ENCODE measurements at regions not wholly inside any gene's neighbourhood (a gene's known extent, or its start where the extent isn't known, plus 50 kb on each side); places are given as distances from the start of the nearest gene placed in this dataset.

DNA sequence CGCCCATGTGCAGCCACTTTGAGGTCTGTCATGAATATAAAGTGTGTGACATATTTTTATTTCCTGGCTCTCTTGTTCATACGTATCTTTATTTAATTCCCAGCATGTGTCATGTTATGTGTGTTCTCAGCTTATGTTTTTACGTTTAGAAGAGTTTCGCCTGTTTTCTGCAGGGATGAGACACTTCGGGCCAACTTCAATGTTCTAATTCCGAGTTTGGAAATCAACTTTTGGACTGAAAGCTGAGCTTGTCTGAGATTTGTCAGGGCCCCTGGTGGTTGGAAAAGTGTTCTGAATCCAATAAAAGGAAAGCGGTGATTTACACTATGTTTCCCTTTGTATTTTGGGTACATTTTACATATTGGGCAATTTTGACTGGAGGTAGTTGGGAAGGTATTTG lies 810.7 kb downstream of the TBC1D22A start:
- intact Hi-C loops (cut with DNase I), result no loop called here
- DNase-seq (no peak), ATAC-seq (ENCODE audit: poor library complexity) (no peak)

DNA sequence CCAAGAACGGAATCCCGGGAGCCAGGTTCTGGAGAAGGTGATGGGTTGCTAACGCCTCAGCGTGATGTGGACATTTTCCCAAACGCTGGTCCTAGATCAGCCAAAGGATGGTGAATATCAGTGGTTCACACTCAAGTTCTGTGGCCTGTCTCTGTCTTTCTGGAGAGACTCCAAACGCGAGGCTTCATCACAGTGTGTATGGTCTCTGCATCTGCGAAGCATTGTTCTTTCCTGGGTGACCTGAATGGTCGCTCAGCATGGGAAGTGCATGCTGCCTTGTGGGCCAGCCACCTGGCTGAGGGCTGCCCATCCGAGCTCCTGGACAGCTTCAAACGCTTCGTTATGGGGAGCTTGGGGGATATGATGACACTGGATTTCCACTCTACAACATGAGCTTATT lies 810.0 kb downstream of the TBC1D22A start:
- DNase-seq (no peak), ATAC-seq (ENCODE audit: poor library complexity) (no peak)
- intact Hi-C loops (cut with DNase I), result no loop called here

DNA sequence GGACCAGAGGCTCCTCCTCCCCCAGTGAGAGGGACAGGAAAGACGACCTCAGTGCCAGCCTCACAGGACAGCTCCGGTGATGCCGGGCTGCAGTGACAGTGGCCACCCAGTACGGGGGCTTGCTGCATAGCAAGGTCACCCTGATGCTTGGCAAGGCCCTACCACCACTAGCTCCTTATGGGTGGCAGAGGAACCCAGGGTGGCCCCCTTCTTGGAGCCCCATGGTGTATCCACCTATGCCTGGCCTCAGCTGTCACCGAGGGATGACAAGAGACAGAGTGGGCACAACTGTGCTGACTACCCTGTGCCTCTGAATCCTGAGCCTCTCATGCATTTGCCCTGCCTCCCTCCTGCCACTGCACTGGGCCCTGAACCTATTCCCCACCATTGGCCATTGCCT lies 809.2 kb downstream of the TBC1D22A start:
- ATAC-seq (ENCODE audit: poor library complexity) (no peak), DNase-seq (no peak)
- intact Hi-C loops (cut with DNase I), result no loop called here

DNA sequence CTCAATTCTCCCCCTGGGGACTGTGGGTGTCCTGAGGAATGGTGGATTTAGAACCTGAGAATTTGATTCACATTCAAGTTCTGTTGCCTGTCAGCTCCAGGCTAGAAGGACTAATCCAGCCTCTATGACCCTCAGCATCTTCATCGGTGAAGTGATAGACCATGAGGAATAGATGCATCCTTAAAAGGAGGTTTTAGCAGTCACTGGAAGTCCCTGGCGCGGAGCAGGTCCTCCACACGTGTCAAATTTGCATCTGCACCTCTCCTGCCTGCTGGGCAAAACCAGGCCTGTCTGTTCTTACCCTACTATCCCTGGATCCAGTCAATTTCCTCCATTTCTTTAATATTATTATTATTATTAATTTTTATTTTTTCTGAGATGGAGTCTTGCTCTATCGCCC lies 808.4 kb downstream of the TBC1D22A start:
- ATAC-seq (ENCODE audit: poor library complexity) (no peak), DNase-seq (no peak)
- intact Hi-C loops (cut with DNase I), result no loop called here

DNA sequence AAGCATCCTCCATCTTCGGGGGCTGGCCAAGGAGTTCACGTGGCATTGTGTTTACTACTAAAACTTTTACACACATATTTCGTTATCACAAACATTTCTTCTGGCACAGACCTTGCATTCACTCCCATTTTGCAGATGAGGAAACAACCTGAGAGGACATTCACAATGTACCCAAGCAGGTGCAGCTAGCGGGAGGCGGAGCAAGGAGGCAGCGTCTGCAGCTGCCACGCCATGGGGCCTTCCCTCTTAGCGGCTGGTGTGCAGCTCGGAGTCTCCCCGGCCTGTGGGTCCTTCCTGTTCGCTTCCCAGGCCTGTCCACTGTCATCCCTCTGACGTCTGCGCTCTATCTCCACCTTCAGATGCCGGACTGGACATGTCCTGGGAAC lies 807.8 kb downstream of the TBC1D22A start:
- DNase-seq (no peak), ATAC-seq (ENCODE audit: poor library complexity) (no peak)
- intact Hi-C loops (cut with DNase I), result no loop called here

DNA sequence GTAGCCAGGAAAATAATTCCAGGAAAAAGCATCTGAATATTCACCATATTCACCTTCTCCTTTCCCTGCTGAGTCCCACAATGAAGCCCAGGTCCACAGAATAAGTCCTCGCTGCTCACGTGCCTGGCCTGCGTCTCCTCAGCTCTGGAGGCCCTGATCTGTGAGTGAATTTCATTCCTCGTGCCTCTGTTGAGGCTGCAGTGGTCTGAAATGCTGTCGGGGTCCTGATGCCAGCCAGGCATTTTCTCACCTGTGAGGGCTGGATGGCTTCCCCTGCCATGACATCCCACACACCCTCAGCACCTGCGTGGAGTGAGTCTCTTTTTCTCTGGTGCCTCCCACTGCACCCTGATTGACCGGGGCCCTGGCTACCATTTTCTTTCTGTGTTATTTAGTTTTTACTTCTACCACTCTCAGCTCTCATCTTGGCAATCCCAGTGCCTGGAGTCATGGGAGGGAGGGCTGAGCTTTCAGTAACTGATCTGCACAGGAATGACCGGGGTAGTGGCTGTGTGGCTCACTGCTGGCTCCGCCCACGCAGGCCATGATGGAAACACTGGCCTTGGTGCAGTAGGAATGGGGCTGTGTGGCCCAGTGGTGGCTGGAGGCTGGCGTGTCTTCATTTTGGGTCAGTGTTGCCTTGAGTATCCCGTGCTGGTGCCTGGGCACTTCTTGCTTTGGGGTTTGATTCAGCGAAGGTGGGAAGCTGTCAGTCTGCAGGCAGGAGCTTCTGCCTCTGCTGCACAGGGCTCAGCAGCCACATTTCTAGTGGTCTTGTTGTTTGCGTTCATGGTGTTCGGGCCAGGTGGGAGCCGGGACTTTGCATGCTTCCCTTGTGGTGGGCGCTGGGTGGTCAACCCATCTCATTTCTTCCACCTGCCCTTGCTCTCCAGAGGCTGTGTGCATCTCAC lies 807.2 kb downstream of the TBC1D22A start:
- no peak for ATAC-seq (ENCODE audit: poor library complexity)
- no peak for DNase-seq
- intact Hi-C loops (cut with DNase I), result no loop called here

DNA sequence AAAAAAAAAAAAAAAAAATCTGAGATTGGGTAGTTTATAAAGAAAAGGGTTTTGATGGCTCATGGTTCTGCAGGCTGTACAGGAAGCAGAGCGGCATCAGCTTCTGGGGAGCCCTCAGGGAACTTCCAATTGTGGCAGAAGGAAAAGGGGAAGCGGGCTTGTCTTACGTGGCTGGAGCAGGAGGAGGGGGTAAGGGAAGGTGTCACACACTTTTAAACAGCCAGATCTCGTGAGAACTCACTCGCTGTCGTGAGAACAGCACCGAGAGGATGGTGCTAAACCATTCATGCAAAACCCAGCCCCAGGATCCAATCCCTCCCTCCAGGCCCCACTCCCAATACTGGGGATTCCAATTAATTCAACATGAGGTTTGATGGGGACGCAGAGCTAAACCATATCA lies 806.2 kb downstream of the TBC1D22A start:
- DNase-seq, result no peak
- intact Hi-C loops (cut with DNase I), result no loop called here
- ATAC-seq (ENCODE audit: poor library complexity), result no peak

DNA sequence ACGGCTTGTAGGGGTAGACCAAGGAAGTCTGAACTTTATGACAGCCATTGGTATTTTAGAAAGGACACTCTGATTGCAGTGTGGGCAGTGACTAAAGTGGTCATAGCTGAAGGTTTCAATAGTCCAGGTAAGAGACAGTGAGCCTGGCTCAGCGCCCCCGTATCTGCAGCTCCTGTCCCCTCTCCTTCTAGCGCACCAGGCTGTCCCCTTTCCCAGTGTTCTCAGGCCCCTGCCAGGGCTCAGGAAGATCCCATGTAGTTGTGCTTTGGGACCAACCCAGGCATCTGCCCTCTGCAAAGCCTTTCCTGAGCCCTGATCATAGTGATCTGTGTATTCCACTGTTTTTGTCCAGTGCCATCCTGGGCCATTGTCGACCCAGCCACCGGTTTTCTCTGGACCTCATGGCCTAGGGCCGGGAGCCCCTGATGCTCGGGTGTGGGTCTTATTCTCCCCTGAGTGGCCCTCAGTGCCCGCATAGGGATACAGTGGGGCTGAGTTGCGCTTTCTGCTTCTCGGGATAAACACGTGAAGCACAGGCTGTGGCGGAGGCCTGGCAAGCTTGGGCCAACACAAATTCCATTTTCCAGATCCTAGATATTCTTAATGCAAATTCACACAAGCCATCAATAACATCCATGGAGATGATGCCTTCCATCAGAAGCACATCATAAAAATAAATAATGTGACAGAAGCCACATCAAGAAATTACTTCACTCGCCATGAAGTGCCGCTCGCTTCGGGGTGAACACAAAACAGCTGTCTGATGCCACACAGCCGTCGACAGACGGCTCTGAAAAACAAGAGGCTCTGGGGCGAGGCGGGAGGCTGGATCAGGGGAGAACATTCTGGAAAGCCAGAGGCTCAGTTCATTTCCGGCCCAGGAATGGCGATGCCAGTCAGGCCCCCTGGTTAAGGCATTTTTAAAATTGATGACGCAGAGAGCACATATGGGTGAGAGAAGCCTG lies 805.0 kb downstream of the TBC1D22A start:
- ATAC-seq (ENCODE audit: poor library complexity), result no peak
- DNase-seq, result no peak
- intact Hi-C loops (cut with DNase I), result no loop called here

DNA sequence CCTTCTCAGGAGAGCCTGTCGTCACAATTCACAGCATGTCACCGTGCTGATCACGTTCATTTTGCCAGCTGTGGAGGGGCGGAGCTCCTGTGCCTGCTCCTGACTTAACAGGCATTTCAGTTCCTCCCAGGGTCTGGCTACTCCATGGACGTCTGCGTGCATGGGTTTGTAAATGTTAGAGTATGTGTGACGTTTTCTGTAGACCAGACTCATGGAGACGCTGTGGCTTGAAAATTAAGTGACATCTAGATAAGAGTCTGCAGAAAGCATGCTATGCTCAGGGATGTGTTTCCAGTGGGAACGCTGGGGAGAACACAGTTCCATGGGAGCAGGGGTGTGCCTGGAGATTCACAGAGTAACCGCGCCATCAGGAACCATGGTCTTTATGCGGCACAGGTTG lies 804.0 kb downstream of the TBC1D22A start:
- intact Hi-C loops (cut with DNase I), result no loop called here
- no peak for DNase-seq
- ATAC-seq (ENCODE audit: poor library complexity), result no peak

DNA sequence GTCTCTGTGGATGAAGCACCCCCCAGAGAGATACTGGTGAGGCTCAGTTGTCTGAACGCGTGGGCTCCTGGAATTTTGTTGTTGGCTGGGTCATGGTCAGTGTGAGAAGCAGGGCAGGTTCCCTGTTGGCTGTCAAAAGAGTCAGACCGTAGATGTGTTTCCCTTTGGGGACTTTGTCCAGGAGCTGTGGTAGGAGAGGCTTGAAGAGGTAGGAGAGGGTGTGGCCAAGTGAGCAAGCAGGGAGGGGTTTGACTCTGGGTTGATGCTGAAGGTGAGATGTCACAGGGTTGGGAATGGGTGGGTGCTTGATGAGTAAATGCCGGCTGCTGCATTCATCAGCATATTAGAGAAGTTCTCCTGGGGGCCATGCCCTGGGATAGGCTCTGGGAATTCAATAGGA lies 803.2 kb downstream of the TBC1D22A start:
- ATAC-seq (ENCODE audit: poor library complexity) (no peak), DNase-seq (no peak)
- intact Hi-C loops (cut with DNase I), result no loop called here

DNA sequence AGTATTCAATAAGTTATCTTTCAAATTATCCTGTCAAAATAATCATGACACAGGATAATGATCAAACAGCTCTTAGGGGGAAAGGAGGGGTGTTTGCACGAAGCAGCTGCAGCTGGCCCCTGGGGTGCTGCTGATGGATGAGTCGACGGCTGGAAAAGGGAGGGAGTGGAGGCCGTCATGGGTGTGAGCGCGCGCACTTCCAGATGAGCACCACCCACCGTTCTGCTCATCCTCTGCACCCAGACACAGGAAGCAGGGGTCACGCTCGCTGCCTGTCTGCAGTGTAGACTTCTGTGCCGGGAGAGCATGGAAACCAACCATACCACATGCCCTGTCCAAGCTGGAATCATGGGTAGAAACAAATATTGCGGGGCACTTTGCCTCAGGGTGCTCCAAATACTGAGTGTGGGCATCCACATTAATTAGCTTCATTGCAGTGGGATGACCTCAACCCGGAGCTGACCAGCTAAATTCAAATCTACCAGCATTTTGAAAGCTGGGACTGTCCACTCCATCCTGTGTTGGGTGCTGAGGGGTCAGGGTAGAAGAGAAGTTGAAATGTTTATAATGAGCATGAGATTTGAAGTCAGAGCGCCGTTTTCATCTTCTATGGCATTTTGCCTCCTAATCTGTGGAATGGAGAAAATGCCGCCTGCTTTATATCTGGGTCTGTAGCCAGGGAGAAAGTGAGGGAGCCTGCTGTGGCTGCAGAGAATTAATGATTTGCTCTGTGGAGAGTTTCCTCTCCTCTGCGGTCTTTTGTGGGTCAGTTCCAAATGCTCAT lies 802.4 kb downstream of the TBC1D22A start:
- ATAC-seq (ENCODE audit: poor library complexity) (no peak), DNase-seq (no peak)
- intact Hi-C loops (cut with DNase I), result no loop called here

DNA sequence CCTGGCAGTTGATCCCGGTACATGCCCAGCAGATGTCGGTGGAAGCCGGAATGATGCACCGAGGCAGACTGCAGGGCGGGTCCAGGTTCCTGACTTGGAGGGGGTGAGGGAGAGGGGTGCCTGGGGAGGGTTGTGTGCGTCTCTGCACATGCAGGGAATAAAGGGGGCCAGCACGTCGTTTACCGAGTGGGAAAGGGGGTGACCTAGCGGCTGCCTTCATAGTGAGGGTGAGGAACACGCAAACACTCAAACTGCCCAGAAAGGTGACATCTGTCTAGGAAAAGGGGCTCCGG lies 801.7 kb downstream of the TBC1D22A start:
- DNase-seq (no peak), ATAC-seq (ENCODE audit: poor library complexity) (no peak)
- intact Hi-C loops (cut with DNase I), result no loop called here

DNA sequence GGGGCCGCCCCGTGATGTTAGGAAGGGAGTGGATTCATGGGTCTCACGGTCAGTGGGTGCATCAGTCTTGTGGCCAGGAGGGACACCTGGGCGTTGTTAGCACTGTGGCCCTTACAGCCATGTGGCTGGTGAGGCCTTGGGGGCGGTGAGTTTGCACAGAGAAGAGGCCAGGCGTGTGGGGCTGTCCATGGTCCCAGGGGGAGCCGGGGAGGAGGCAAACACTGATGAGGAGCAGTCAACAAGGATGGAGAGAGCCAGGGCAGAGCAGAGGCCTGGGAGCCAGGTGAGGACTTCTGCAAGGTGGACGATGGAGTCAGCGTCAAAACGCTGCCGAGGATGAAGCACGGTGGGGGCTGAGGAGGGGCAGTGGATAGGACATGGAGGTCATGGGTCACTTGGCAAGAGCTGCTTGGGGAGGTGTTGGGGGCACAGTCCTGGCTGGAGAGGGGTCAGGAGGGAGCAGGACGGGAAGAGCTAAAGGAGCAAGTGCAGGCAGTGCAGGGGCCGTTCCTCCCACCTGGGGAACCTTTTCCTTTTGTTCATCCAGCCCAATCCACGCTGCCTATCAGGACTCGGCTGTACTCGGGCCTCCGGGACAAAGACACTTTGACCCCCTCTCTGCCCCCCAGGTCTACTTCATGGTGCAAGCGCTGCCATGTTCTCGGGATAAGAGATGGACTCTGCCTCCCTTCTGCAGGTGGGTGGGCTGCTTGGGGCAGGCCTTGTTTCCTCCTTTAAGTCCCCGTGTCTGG lies 801.1 kb downstream of the TBC1D22A start:
- intact Hi-C loops (cut with DNase I), result no loop called here

DNA sequence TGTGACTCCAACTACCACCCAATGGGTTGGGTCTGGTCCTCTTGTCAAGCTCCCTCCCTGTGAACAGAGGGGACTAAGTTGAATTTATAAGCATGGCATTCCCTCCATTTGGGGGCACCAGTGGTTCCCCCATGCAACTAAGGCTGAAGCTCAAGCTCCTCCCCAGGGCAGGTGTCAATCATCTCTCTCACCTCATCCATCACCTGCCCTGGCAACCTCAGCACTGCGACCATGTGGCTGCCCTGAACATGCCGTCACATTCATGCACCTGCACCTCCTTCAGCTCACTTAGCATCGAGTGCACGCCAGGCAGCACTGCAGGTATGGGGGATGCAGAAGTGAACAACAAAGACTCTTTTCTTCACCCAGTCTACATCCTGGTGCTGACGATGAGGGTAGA lies 799.3 kb downstream of the TBC1D22A start:
- DNase-seq (no peak), ATAC-seq (ENCODE audit: poor library complexity) (no peak)
- intact Hi-C loops (cut with DNase I), result no loop called here

More for the DNA sequence above, 801.1 kb downstream of the TBC1D22A start:
- DNase-seq (no peak), ATAC-seq (ENCODE audit: poor library complexity) (no peak)

DNA sequence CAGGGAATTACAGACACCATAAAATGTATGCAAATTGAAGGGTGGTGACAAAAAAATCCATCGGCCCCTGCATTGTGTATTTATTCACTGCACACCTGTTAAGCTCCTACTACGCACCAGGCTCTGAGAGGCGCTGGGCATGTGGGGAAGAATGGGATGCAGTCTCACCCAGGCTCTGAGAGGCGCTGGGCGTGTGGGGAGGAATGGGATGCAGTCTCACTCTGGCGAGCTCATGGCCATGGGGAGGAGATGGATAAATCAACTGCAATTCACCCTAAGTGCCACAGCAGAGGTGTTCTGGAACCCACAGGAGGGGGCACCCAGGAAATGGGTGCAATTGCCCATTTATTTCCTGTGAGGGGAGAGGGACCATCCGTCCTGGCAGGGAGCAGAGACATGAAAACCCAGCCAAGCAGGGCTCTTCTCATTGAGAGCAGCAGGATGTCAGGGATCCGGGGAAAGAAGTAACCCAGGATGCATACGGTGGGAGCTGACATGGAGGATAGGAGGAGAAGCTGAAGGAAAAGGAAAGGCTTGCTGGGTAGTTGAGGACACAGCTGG lies 798.7 kb downstream of the TBC1D22A start:
- DNase-seq (no peak), ATAC-seq (ENCODE audit: poor library complexity) (no peak)
- intact Hi-C loops (cut with DNase I), result no loop called here

DNA sequence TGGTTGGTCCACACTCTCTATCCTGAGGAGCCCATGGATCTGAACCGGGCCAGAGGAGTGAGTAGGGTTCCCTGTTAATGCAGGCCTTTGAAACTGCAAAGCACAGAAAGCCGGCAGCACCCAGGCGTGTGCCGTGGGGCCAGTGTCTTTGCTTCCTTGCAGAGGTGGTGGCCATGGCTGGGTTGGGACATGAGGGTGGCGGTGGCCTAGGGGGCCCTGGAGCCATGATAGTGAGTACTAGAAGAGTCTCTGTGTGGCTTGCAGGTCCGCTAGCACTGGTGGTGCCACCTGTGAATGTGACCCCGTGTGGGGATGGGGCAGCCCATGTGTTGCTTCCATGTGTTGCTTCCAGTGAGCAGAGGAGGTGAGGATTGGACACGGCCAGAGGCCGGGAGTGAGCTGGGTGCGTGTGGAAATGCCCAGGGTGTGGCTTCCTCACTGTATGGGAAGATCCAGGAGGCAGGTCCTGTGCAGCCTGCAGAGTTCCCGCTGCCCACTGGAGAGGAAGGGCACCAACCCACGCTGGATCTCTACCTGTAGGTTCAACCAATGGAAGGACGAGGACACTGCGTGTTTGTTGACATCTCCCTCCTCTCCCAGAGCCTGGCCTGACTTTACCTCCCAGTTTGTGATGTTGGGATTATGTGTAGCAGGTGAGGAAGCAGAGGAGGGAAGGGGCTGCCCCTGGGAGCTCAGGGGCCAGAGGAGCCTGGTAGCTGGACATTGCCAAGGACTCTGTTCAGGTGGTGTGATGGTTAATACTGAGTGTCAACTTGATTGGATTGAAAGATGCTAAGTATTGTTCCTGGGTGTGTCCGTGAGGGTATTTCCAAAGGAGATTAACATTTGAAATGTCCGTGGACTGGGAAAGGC lies 796.6 kb downstream of the TBC1D22A start:
- DNase-seq (no peak), ATAC-seq (ENCODE audit: poor library complexity) (no peak)
- intact Hi-C loops (cut with DNase I), result no loop called here

DNA sequence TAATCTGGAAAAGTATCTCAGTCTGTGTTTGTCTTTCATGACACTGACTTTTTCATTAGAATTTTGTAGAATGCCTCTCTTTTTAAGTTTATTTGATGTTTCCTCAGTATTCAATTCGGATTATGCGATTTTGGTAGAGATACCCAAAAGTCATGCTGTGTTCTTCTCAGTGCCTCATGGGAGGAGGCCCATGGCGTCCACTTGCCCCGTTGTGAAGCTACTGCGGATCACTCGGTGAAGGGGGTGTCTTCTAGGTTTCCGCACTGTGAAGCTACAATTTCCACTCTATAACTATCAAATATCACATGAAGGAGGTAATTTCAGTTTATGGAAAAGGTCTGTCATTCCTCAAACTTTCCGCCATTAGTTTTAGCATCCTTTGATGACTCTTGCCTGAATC lies 794.0 kb downstream of the TBC1D22A start:
- intact Hi-C loops (cut with DNase I), result no loop called here
- ATAC-seq (ENCODE audit: poor library complexity) (no peak), DNase-seq (no peak)
